HT1080 (cell line): ENCODE measurements at regions not wholly inside any gene's neighbourhood (a gene's known extent, or its start where the extent isn't known, plus 50 kb on each side); places are given as distances from the start of the nearest gene placed in this dataset.
"Not testable (repeated sequence)": the region's sequence is repeated elsewhere in the genome, so short reads cannot be mapped to it uniquely, and the experiment has no call there.

Experiments used
- DNase-seq: peaks from one replicate; pipeline ENCODE4 v3.0.0-alpha.2; 2015; ENCODE audit warnings: low read depth

- no peak for DNase-seq
These were observed 56.3 kb upstream of the SPEF2 start for GRCh38 chr5:35561396-35561795.

- DNase-seq = no peak
These were observed 59.9 kb upstream of the SPEF2 start for GRCh38 chr5:35557748-35558147.

- no peak for DNase-seq
These were observed 60.5 kb upstream of the SPEF2 start for GRCh38 chr5:35557199-35557598.

- DNase-seq = no peak
These were observed 63.6 kb upstream of the SPEF2 start for GRCh38 chr5:35554016-35554415.

DNA sequence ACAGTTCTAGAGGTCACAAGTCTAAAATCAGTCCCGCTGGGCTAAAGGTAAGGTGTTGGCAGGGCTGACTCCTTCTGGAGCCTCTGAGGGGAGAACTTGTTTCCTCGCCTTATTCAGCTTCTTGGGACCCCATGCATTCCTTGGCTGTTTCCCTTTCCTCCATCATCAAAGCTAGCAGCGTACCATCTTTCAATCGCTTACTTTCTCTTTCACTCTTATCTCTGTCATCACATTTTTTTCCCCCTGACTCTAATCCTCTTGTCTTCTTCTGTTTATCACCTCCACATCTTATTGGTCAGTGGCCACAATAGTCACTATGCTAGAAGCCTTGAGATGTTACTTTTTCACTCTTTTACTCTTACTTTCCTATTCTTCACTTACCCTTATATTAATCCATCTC lies 72.5 kb upstream of the SPEF2 start:
- DNase-seq = no peak

- no peak for DNase-seq
These were observed 74.3 kb upstream of the SPEF2 start for GRCh38 chr5:35543408-35543807.

DNA sequence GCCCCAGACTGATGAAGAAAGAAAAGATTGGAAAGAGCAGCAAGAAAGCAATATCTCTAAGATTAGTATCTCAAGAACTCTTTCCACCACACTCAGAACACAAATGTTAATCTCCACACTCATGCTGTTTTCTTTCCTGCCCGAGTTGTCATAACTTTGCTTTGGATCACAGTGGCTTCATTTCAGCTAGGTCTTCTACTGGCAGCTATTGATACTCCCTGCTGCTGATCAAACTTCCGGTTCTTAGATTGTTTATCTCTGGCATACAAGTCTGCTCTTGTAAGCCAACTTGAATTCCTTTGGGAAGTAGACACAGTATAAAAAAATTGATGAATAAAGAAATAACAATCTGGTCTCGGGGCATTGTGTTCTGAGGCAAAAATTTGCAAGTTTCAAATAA lies 77.7 kb upstream of the SPEF2 start:
- DNase-seq = no peak

DNA sequence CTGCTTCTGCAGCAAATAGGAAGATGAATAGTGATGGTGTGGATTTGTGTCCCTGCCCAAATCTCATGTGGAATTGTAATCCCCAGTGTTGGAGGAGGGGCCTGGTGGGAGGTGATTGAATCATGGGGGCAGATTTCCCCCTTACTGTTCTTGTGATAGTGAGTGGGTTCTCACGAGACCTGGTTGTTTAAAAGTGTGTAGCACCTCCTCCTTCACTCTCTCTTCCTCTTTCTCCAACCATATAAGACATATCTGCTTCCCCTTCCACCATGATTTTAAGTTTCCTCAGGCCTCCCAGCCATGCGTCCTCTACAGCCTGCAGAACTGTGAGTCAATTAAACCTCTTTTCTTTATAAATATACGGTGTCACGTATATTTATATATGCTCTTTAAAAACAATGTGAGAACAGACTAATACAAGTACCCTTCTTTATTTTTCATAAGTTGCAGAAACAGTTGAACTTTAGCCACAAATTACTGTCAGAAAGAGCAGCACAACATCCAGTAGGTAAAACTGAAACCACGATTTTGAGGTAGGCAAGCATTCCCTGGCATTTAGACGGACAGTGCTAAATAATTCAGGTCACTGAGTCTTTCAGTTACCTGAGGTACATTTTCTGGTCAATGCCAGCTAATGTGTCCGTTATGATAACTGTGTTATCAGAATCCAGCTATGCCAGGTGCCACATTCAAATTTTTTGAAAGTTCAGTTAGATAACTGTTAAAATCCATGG lies 79.3 kb upstream of the SPEF2 start:
- DNase-seq = no peak

- no peak for DNase-seq
These were observed 84.5 kb upstream of the SPEF2 start for GRCh38 chr5:35533156-35533555.

DNA sequence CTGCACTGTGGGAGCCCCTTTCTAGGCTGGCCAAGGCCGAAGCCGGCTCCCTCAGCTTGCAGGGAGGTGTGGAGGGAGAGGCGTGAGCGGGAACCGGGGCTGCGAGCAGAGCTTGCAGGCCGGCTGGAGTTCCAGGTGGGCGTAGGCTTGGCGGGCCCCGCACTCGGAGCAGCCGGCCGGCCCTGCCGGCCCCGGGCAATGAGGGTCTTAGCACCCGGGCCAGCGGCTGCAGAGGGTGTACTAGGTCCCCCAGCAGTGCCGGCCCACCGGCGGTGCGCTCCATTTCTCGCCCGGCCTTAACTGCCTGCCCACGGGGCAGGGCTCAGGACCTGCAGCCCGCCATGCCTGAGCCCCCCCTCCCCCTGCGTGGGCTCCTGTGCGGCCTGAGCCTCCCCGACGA lies 86.1 kb upstream of the SPEF2 start:
- DNase-seq = not testable (repeated sequence)

- no peak for DNase-seq
These were observed 99.6 kb upstream of the SPEF2 start for GRCh38 chr5:35518104-35518503.

- no peak for DNase-seq
These were observed 101.4 kb upstream of the SPEF2 start for GRCh38 chr5:35516271-35516670.

- DNase-seq = no peak
These were observed 104.1 kb upstream of the SPEF2 start for GRCh38 chr5:35513612-35514011.

- DNase-seq = no peak
These were observed 115.5 kb upstream of the SPEF2 start for GRCh38 chr5:35502206-35502605.

DNA sequence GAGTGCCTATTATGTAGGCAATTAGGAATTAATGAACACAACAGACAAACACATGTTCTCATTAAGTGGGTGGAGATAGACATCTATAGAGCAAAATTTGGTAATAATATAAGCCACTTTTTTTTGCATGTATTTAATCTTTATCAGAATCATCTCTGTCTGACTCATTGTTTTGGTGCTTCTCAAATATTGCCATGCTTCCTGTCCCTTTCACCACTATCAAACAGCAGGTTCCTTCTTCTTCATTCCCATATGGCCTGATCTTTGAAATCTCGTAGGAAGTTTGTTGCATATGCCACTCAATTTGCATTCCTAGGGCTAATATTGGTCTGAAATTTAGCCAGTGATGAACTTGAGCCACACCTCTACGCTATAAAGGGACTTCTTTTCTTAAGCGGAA lies 128.9 kb upstream of the SPEF2 start:
- DNase-seq = no peak

- no peak for DNase-seq
These were observed 129.6 kb upstream of the SPEF2 start for GRCh38 chr5:35488055-35488454.

GRCh38 chr5:35487233-35488025 lies 130.2 kb upstream of the SPEF2 start:
- no peak for DNase-seq

- no peak for DNase-seq
These were observed 132.2 kb upstream of the SPEF2 start for GRCh38 chr5:35485487-35485886.

DNA sequence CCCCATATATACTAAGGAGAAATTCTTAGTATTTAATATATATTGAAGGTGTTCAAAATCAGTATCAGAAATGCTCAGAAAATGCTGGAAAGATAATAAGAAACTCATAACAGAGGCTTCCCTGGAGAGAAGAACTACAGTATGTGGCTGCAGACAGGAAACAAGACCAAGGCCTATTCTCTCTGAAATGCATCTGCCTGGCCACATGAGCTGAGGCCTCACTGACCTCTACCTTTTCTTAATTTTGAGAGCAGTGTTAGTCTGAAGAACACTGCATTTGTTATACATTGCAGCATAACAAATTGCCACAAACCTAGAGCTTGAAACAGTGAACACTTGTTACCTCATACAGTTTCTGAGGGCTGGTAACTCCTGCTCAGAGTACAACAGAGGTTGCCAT lies 133.4 kb upstream of the SPEF2 start:
- DNase-seq = no peak

DNA sequence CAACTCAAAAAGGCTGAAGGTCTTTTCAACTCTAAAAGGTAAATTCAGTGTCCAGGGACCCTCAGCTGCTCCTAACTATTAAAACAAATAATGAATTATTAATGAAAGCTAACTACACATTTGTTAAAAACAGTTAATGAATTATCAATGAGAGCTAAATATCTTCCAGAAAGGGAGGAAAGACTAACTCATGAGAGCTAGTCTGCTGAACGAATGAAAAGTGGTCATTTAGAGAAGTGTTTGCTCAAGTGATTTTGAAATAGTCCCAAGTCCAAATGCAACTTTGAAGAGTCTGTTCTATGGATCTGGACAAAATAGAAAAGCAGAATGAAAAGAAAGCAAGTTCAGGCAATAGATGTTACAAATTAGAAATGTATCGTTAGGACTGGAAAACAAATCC lies 133.9 kb upstream of the SPEF2 start:
- DNase-seq = no peak

- no peak for DNase-seq
These were observed 134.5 kb upstream of the SPEF2 start for GRCh38 chr5:35483191-35483590.

- DNase-seq = no peak
These were observed 135.4 kb upstream of the SPEF2 start for GRCh38 chr5:35482167-35482755.
